ENCODE measurements at regions not wholly inside any gene's neighbourhood (a gene's known extent, or its start where the extent isn't known, plus 50 kb on each side); places are given as distances from the start of the nearest gene placed in this dataset.

- Histone ChIP-seq H3K4me1 (no peaks in the 10 kb centered on the region), H3K36me3 (ENCODE audit: low read depth, missing control alignments) (no peaks in the 10 kb centered on the region), H3K27me3 (no peaks in the 10 kb centered on the region), H3K4me3 (no peak overlapping the region), H3K9me3 (no peaks in the 10 kb centered on the region), H3K27ac (no peak overlapping the region)
- no peak for DNase-seq
- TF ChIP-seq, protein P1, sequence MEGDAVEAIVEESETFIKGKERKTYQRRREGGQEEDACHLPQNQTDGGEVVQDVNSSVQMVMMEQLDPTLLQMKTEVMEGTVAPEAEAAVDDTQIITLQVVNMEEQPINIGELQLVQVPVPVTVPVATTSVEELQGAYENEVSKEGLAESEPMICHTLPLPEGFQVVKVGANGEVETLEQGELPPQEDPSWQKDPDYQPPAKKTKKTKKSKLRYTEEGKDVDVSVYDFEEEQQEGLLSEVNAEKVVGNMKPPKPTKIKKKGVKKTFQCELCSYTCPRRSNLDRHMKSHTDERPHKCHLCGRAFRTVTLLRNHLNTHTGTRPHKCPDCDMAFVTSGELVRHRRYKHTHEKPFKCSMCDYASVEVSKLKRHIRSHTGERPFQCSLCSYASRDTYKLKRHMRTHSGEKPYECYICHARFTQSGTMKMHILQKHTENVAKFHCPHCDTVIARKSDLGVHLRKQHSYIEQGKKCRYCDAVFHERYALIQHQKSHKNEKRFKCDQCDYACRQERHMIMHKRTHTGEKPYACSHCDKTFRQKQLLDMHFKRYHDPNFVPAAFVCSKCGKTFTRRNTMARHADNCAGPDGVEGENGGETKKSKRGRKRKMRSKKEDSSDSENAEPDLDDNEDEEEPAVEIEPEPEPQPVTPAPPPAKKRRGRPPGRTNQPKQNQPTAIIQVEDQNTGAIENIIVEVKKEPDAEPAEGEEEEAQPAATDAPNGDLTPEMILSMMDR (IDR thresholded peaks at IDR 0.05): no peak
- intact Hi-C loops (cut with DNase I; ENCODE audit: low total_unique reads): no loop called here
- 74 to 82% methylated on average over 2 of the region's 2 CpGs for WGBS, 2 donors
Observed at GRCh38 chr14:51792809-51793208, 67.6 kb upstream of the GNG2 start.

DNA sequence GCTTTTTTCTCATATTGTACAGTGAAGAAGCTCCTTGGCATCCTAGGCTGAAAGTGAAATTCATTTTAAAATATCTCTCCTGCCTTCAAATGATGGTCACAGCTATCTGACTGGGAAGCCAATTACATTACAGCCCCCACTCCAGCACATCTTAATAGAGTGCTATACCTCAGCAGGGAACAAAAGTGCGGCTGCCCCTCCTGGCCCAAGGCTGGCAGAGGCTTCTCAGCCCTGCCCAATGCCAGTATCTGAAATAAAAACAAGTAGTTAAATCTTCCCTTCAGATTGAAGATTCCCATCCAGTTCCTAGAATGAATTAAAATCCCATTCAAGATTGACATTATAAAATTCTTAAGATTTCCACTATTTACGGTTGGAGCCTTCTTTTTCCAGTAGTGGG, 54.9 kb upstream of the GNG2 start:
- Histone ChIP-seq H3K4me1 (no peaks in the 10 kb centered on the region), H3K27ac (no peak overlapping the region), H3K4me3 (no peak overlapping the region), H3K36me3 (ENCODE audit: low read depth, missing control alignments) (no peaks in the 10 kb centered on the region), H3K27me3 (no peaks in the 10 kb centered on the region), H3K9me3 (no peaks in the 10 kb centered on the region)
- 72 to 75% methylated on average over 2 of the region's 2 CpGs for whole genome bisulfite sequencing, 2 donors
- TF ChIP-seq, protein P1 (IDR thresholded peaks at IDR 0.05): no peak
- no peak for TF ChIP-seq POLR2A (IDR thresholded peaks at IDR 0.05)
- DNase-seq: no peak
- intact Hi-C loops (cut with DNase I; ENCODE audit: low total_unique reads): no loop called here

- no peak overlapping the region for H3K4me3 ChIP-seq
- WGBS, 2 donors: 57 to 68% methylated on average over 6 of the region's 6 CpGs
- H3K4me1 ChIP-seq: no peaks in the 10 kb centered on the region
- TF ChIP-seq, protein P1 (IDR thresholded peaks at IDR 0.05): no peak
- TF ChIP-seq POLR2A (IDR thresholded peaks at IDR 0.05): no peak
- no peaks in the 10 kb centered on the region for H3K9me3 ChIP-seq
- intact Hi-C loops (cut with DNase I; ENCODE audit: low total_unique reads): no loop called here
- no peak for DNase-seq
- H3K27ac ChIP-seq: no peak overlapping the region
- H3K36me3 ChIP-seq (ENCODE audit: low read depth, missing control alignments): no peaks in the 10 kb centered on the region
- H3K27me3 ChIP-seq: no peaks in the 10 kb centered on the region
Observed at GRCh38 chr14:51806026-51807023, 54.1 kb upstream of the GNG2 start.

GRCh38 chr14:51807356-51807755, 53.1 kb upstream of the GNG2 start:
- 49 to 66% methylated on average over 6 of the region's 6 CpGs for WGBS, 2 donors
- intact Hi-C loops (cut with DNase I; ENCODE audit: low total_unique reads): no loop called here
- no peaks in the 10 kb centered on the region for H3K4me1 ChIP-seq
- no peak overlapping the region for H3K4me3 ChIP-seq
- no peak overlapping the region for H3K27ac ChIP-seq
- DNase-seq: no peak
- H3K36me3 ChIP-seq (ENCODE audit: low read depth, missing control alignments): no peaks in the 10 kb centered on the region
- no peaks in the 10 kb centered on the region for H3K9me3 ChIP-seq
- H3K27me3 ChIP-seq: no peaks in the 10 kb centered on the region
- TF ChIP-seq POLR2A (IDR thresholded peaks at IDR 0.05): no peak
- TF ChIP-seq, protein P1 (IDR thresholded peaks at IDR 0.05): no peak

Small RNA genes lying in the stretch of these regions (small RNA-seq; reads per million reads assigned to genes)
- gene AL079307.3: 0 reads per million in 2 donors

All from testis (tissue), 2 donors.